Brain microvascular endothelial cell (primary cell): ENCODE measurements at regions not wholly inside any gene's neighbourhood (a gene's known extent, or its start where the extent isn't known, plus 50 kb on each side); places are given as distances from the start of the nearest gene placed in this dataset.

Experiments used
- DNase-seq: peaks from one replicate; pipeline ENCODE4 v3.0.0-alpha.2; 2020
- H3K27ac ChIP-seq: fragments of 250-450 bp; sonication (Bioruptor Pico); 2 replicates; pipeline ENCODE4 v1.5.1; 2020; ENCODE audit warnings: mild to moderate bottlenecking, moderate library complexity
- H3K27me3 ChIP-seq: fragments of 250-450 bp; sonication (Bioruptor Pico); replicated peaks from 2 replicates; pipeline ENCODE4 v1.5.1; 2020; ENCODE audit warnings: mild to moderate bottlenecking
- H3K36me3 ChIP-seq: fragments of 250-450 bp; sonication (Bioruptor Pico); replicated peaks from 2 replicates; pipeline ENCODE4 v1.5.1; 2020; ENCODE audit warnings: mild to moderate bottlenecking
- H3K4me3 ChIP-seq: 2 replicates; pipeline ENCODE4 v1.5.1; 2011; ENCODE audit warnings: low read depth, mild to moderate bottlenecking, control low read depth, low read length, moderate library complexity
- CTCF ChIP-seq: IDR thresholded peaks from 2 replicates; pipeline ENCODE4 v1.5.1; 2011; ENCODE audit warnings: low read depth, mild to moderate bottlenecking, moderate library complexity, low read length, control low read depth, inconsistent platforms; ENCODE audit errors: missing control alignments
- in situ Hi-C: cut with HindIII; loops from 2 replicates; pipeline ENCODE4 v1.10.0; 2017; ENCODE audit warnings: low sequenced_read_pairs, low pct_ligation_motif_present

- Histone ChIP-seq H3K27ac (no peak overlapping the region), H3K27me3 (no peaks in the 10 kb centered on the region), H3K36me3 (no peaks in the 10 kb centered on the region), H3K4me3 (no peak overlapping the region)
- DNase-seq, result peak; percentile 2
- no peak for TF ChIP-seq CTCF
- in situ Hi-C loops, result no loop called here
Measured at GRCh38 chr2:52686935-52687334, 1080.7 kb upstream of the CHAC2 start.

- no peak for TF ChIP-seq CTCF
- H3K27ac ChIP-seq, result no peak overlapping the region
- in situ Hi-C loops, result no loop called here
- no peak overlapping the region for H3K4me3 ChIP-seq
- H3K27me3 ChIP-seq, result no peaks in the 10 kb centered on the region
- DNase-seq, result peak; percentile 3
- H3K36me3 ChIP-seq, result no peaks in the 10 kb centered on the region
Measured at GRCh38 chr2:52676056-52676455, 1091.5 kb upstream of the CHAC2 start.

GRCh38 chr2:52668724-52669123 lies 1098.9 kb upstream of the CHAC2 start:
- Histone ChIP-seq H3K27me3 (no peaks in the 10 kb centered on the region), H3K36me3 (no peaks in the 10 kb centered on the region), H3K4me3 (no peak overlapping the region), H3K27ac (no peak overlapping the region)
- in situ Hi-C loops, result no loop called here
- TF ChIP-seq CTCF, result no peak
- DNase-seq, result no peak

GRCh38 chr2:52659546-52659945 lies 1108.1 kb upstream of the CHAC2 start:
- peak; percentile 30 for DNase-seq

GRCh38 chr2:52658598-52658997 lies 1109.0 kb upstream of the CHAC2 start:
- Histone ChIP-seq H3K36me3 (no peaks in the 10 kb centered on the region), H3K27me3 (no peaks in the 10 kb centered on the region), H3K27ac (peak overlapping the region; percentile 90), H3K4me3 (no peak overlapping the region)
- no peak for TF ChIP-seq CTCF
- peak; percentile 97 for DNase-seq
- in situ Hi-C loops, result no loop called here

More at GRCh38 chr2:52659546-52659945, 1108.1 kb upstream of the CHAC2 start:
- H3K27ac ChIP-seq, result peak overlapping the region; percentile 86
- in situ Hi-C loops, result no loop called here
- H3K27me3 ChIP-seq, result no peaks in the 10 kb centered on the region
- no peak overlapping the region for H3K4me3 ChIP-seq
- H3K36me3 ChIP-seq, result no peaks in the 10 kb centered on the region
- TF ChIP-seq CTCF, result no peak

- Histone ChIP-seq H3K27ac (no peak overlapping the region), H3K36me3 (no peaks in the 10 kb centered on the region), H3K4me3 (no peak overlapping the region), H3K27me3 (no peaks in the 10 kb centered on the region)
- peak; percentile 36 for DNase-seq
- no peak for TF ChIP-seq CTCF
- in situ Hi-C loops, result no loop called here
Measured at GRCh38 chr2:52639692-52640091, 1127.9 kb upstream of the CHAC2 start.
